ENCODE measurements at regions not wholly inside any gene's neighbourhood (a gene's known extent, or its start where the extent isn't known, plus 50 kb on each side); places are given as distances from the start of the nearest gene placed in this dataset.

DNA sequence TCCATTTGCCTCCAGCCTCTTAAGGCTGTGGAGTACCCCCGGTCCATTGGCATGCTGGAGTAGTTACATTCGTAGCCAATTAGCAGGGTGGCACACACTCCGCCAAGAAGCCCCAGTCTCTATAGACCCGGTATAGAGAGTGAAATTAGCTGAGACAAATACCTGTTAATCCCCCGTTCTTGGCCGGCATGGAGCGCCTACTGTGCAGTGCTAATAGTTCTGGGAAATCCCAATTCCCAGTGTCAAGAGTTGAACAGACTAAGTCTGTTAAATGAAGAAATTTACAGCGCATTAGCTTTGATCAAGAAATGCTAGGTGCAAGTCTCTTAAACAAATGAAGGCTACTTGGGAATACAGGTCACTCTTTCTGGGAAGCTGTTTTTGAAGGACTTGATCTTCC, 127.8 kb upstream of the ARX start:
- TF ChIP-seq, protein P1, sequence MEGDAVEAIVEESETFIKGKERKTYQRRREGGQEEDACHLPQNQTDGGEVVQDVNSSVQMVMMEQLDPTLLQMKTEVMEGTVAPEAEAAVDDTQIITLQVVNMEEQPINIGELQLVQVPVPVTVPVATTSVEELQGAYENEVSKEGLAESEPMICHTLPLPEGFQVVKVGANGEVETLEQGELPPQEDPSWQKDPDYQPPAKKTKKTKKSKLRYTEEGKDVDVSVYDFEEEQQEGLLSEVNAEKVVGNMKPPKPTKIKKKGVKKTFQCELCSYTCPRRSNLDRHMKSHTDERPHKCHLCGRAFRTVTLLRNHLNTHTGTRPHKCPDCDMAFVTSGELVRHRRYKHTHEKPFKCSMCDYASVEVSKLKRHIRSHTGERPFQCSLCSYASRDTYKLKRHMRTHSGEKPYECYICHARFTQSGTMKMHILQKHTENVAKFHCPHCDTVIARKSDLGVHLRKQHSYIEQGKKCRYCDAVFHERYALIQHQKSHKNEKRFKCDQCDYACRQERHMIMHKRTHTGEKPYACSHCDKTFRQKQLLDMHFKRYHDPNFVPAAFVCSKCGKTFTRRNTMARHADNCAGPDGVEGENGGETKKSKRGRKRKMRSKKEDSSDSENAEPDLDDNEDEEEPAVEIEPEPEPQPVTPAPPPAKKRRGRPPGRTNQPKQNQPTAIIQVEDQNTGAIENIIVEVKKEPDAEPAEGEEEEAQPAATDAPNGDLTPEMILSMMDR (IDR thresholded peaks at IDR 0.05), result no peak

GRCh38 chrX:25141684-25142083, 125.9 kb upstream of the ARX start:
- TF ChIP-seq, protein P1 (IDR thresholded peaks at IDR 0.05), result no peak

DNA sequence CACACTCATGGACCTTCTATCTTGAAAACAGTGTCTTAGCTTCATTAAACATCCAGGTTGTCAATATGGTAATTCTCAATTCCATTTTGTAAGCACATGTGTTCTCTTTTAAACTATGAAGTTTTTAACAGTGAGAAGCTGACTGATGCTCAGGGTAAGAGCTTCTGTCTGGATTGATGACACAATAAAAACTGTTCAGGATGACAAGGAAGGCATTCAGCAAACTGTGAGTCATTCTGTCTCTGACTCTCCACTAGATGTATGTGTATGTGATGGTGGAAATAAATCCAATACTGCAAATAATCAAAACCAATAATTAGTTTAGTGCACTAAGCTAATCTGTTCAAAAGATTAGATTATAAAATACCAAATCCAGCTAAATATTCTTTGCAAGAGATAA, 115.3 kb upstream of the ARX start:
- TF ChIP-seq, protein P1 (IDR thresholded peaks at IDR 0.05), result no peak

DNA sequence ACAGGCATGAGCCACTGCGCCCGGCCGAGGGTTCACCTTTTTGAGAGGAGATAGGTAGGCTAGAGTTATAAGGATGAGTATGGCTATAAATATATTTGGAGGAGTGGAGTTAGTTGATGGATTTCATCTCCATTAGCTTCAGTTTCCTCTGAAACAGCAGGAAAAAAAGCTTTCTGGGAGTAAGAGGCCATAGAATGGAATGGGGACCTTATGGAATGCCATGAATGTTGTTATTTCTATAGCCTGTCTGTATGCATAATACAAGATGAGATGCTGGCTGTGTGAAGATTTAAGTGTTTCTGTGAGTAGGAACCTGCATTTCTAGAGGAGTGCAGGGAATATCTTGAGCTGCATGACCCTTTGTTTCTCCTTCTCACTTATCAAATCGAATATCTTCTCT, 114.9 kb upstream of the ARX start:
- TF ChIP-seq, protein P1 (IDR thresholded peaks at IDR 0.05), result no peak

DNA sequence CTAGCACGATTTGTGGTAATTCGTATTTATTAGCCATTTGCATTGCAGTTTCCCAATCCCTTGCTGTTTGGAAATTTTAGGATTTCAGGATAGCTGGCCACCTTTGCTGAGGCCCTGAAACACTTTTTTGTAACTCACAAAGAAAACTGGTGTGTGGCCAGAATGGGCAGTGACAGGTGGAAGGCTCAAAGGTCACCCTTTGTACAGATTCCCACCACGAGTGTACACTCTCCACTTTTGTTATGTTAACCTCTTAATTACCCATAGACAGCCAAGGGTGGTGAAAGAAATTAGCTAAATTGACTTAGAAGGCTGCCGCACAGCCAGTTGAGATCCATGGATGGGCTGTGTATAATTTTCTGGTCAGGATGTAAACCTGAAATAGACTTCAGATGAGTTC, 109.7 kb upstream of the ARX start:
- TF ChIP-seq, protein P1 (IDR thresholded peaks at IDR 0.05), result no peak

DNA sequence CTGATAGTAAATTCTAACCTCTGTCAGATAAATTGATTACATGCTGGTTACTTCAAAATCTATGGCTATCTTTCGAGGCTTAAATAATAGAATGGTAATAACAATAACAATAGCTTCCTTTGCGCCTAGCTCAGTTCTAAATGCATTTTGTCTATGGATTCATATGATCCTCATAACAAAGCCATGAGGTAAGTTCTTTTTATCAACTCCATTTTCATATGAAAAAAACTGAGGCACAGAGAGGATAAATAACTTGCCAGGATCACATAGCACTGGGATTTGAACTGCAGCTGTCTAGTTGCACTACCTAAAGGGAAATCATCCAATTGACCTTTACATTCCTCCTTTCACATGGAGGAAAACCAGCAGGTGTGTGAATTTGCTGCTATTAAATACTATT, 108.6 kb upstream of the ARX start:
- TF ChIP-seq, protein P1 (IDR thresholded peaks at IDR 0.05), result no peak

DNA sequence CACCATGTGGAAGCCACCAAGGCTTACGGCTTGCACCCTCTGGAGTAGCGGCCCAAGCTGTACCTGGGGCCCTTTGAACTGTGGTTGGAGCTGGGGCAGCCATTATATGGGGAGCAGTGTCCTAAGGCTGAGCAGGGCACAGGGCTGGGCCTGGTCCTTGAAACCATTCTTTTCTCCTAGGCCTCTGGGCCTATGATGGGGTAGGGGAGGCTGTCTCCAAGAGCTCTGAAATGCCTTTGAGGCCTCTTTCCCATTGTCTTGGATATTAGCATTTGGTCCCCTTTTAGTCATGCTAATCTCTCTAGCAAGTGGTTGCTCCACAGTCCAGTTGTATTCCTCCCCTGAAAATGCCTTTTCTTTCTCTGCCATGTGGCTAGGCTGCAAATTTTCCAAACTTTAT, 96.4 kb upstream of the ARX start:
- TF ChIP-seq, protein P1 (IDR thresholded peaks at IDR 0.05), result no peak

DNA sequence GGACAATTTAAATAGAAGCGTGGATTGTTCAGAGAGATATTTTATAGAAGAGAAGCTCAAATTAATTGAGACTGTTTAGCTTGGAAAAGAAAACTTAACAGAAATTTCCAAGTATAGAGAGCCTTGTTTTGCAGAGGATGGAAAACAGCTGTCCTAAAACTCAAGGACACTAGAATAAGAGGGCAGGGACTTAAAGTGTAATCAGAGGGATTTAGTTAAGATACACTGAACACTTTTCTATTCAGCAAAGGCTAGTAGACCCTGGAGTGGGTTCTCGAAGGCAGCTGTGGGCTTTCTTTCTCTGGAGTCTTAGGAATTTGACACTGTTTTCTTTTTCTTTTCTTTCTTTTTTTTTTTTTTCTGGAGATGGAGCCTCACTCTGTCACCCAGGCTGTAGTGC, 92.7 kb upstream of the ARX start:
- TF ChIP-seq, protein P1 (IDR thresholded peaks at IDR 0.05), result no peak

All from LNCAP (cell line).